ENCODE measurements at regions not wholly inside any gene's neighbourhood (a gene's known extent, or its start where the extent isn't known, plus 50 kb on each side); places are given as distances from the start of the nearest gene placed in this dataset.

GRCh38 chr7:52782348-52782747, 253.1 kb upstream of the POM121L12 start:
- no peak for TF ChIP-seq USF1 (IDR thresholded peaks at IDR 0.05)
- no peak for TF ChIP-seq CREB1 (IDR thresholded peaks at IDR 0.05; ENCODE audit: low read depth)
- no peak for TF ChIP-seq FOXM1 (IDR thresholded peaks at IDR 0.05; ENCODE audit: borderline replicate concordance, low read depth)
- no peak for TF ChIP-seq MAX (IDR thresholded peaks at IDR 0.05)
- no peak for TF ChIP-seq NFIC (IDR thresholded peaks at IDR 0.05)
- TF ChIP-seq CEBPB (IDR thresholded peaks at IDR 0.05): no peak
- no peak for TF ChIP-seq RAD21 (IDR thresholded peaks at IDR 0.05; ENCODE audit: low read depth)
- TF ChIP-seq ZBTB7A (IDR thresholded peaks at IDR 0.05; ENCODE audit: low read depth): no peak
- no peak for TF ChIP-seq EGR1 (IDR thresholded peaks at IDR 0.05)
- TF ChIP-seq REST (IDR thresholded peaks at IDR 0.05; ENCODE audit: low read depth): no peak
- no peak for TF ChIP-seq TCF12 (IDR thresholded peaks at IDR 0.05; ENCODE audit: low read depth)
- TF ChIP-seq TEAD4 (IDR thresholded peaks at IDR 0.05): no peak
- TF ChIP-seq YY1 (IDR thresholded peaks at IDR 0.05; ENCODE audit: low read depth): no peak
- TF ChIP-seq TAF1 (IDR thresholded peaks at IDR 0.05; ENCODE audit: low read depth): no peak
- no peak for TF ChIP-seq EP300 (IDR thresholded peaks at IDR 0.05; ENCODE audit: borderline replicate concordance)

- TF ChIP-seq TEAD4 (IDR thresholded peaks at IDR 0.05) (no peak), REST (IDR thresholded peaks at IDR 0.05; ENCODE audit: low read depth) (no peak), MAX (IDR thresholded peaks at IDR 0.05) (no peak), TCF12 (IDR thresholded peaks at IDR 0.05; ENCODE audit: low read depth) (no peak), CREB1 (IDR thresholded peaks at IDR 0.05; ENCODE audit: low read depth) (no peak), TAF1 (IDR thresholded peaks at IDR 0.05; ENCODE audit: low read depth) (no peak), USF1 (IDR thresholded peaks at IDR 0.05) (no peak), FOXM1 (IDR thresholded peaks at IDR 0.05; ENCODE audit: borderline replicate concordance, low read depth) (no peak), YY1 (IDR thresholded peaks at IDR 0.05; ENCODE audit: low read depth) (no peak), CEBPB (IDR thresholded peaks at IDR 0.05) (no peak), RAD21 (IDR thresholded peaks at IDR 0.05; ENCODE audit: low read depth) (no peak), NFIC (IDR thresholded peaks at IDR 0.05) (no peak)
These were observed 254.2 kb upstream of the POM121L12 start for GRCh38 chr7:52781250-52781649.

GRCh38 chr7:52779004-52779403, 256.4 kb upstream of the POM121L12 start:
- no peak for TF ChIP-seq EGR1 (IDR thresholded peaks at IDR 0.05)
- no peak for TF ChIP-seq TCF12 (IDR thresholded peaks at IDR 0.05; ENCODE audit: low read depth)
- TF ChIP-seq MAX (IDR thresholded peaks at IDR 0.05): no peak
- no peak for TF ChIP-seq CEBPB (IDR thresholded peaks at IDR 0.05)
- no peak for TF ChIP-seq TAF1 (IDR thresholded peaks at IDR 0.05; ENCODE audit: low read depth)
- TF ChIP-seq ZBTB7A (IDR thresholded peaks at IDR 0.05; ENCODE audit: low read depth): no peak
- no peak for TF ChIP-seq EP300 (IDR thresholded peaks at IDR 0.05; ENCODE audit: borderline replicate concordance)
- TF ChIP-seq REST (IDR thresholded peaks at IDR 0.05; ENCODE audit: low read depth): no peak
- no peak for TF ChIP-seq TEAD4 (IDR thresholded peaks at IDR 0.05)
- no peak for TF ChIP-seq FOXM1 (IDR thresholded peaks at IDR 0.05; ENCODE audit: borderline replicate concordance, low read depth)
- TF ChIP-seq CREB1 (IDR thresholded peaks at IDR 0.05; ENCODE audit: low read depth): no peak
- no peak for TF ChIP-seq NFIC (IDR thresholded peaks at IDR 0.05)
- TF ChIP-seq YY1 (IDR thresholded peaks at IDR 0.05; ENCODE audit: low read depth): no peak
- TF ChIP-seq USF1 (IDR thresholded peaks at IDR 0.05): no peak

Measured in Ishikawa (cell line).